GM18873 (cell line): ENCODE measurements at regions not wholly inside any gene's neighbourhood (a gene's known extent, or its start where the extent isn't known, plus 50 kb on each side); places are given as distances from the start of the nearest gene placed in this dataset.
"Not testable (repeated sequence)": the region's sequence is repeated elsewhere in the genome, so short reads cannot be mapped to it uniquely, and the experiment has no call there.

Experiments
- ATAC-seq: cut with Tn5 transposase; IDR thresholded peaks from one replicate; pipeline ENCODE4 v1.9.1; 2021; ENCODE audit warnings: mild to moderate bottlenecking, moderate library complexity, moderate number of reproducible peaks; ENCODE audit not compliant: unreplicated experiment, low FRiP score

GRCh38 chr12:102672212-102672611 lies 191.8 kb upstream of the IGF1 start:
- not testable (repeated sequence) for ATAC-seq

- ATAC-seq, result no peak
These were observed 188.7 kb upstream of the IGF1 start for GRCh38 chr12:102669056-102669455.

GRCh38 chr12:102666176-102666575 lies 185.8 kb upstream of the IGF1 start:
- ATAC-seq, result not testable (repeated sequence)

- no peak for ATAC-seq
These were observed 179.0 kb upstream of the IGF1 start for GRCh38 chr12:102659200-102659911.

GRCh38 chr12:102653406-102653805 lies 173.0 kb upstream of the IGF1 start:
- no peak for ATAC-seq

- ATAC-seq, result no peak
These were observed 172.4 kb upstream of the IGF1 start for GRCh38 chr12:102652645-102653313.

- ATAC-seq, result no peak
These were observed 165.6 kb upstream of the IGF1 start for GRCh38 chr12:102645968-102646367.

- ATAC-seq, result no peak
These were observed 163.7 kb upstream of the IGF1 start for GRCh38 chr12:102643879-102644575.

- ATAC-seq, result no peak
These were observed 161.8 kb upstream of the IGF1 start for GRCh38 chr12:102642199-102642598.

GRCh38 chr12:102640658-102641057 lies 160.3 kb upstream of the IGF1 start:
- peak; percentile 55 for ATAC-seq

GRCh38 chr12:102638777-102639176 lies 158.4 kb upstream of the IGF1 start:
- ATAC-seq, result no peak

GRCh38 chr12:102633981-102634605 lies 153.7 kb upstream of the IGF1 start:
- no peak for ATAC-seq

- ATAC-seq, result no peak
These were observed 150.9 kb upstream of the IGF1 start for GRCh38 chr12:102631274-102631673.

GRCh38 chr12:102629262-102629888 lies 149.0 kb upstream of the IGF1 start:
- no peak for ATAC-seq

- ATAC-seq, result no peak
These were observed 145.5 kb upstream of the IGF1 start for GRCh38 chr12:102625819-102626218.

- no peak for ATAC-seq
These were observed 142.3 kb upstream of the IGF1 start for GRCh38 chr12:102622618-102623017.

- ATAC-seq, result no peak
These were observed 138.0 kb upstream of the IGF1 start for GRCh38 chr12:102618197-102618877.

- no peak for ATAC-seq
These were observed 136.3 kb upstream of the IGF1 start for GRCh38 chr12:102616692-102617091.

GRCh38 chr12:102611995-102612394 lies 131.6 kb upstream of the IGF1 start:
- ATAC-seq, result no peak

- ATAC-seq, result no peak
These were observed 129.6 kb upstream of the IGF1 start for GRCh38 chr12:102609996-102610395.
